ENCODE measurements at regions not wholly inside any gene's neighbourhood (a gene's known extent, or its start where the extent isn't known, plus 50 kb on each side); places are given as distances from the start of the nearest gene placed in this dataset.

- TF ChIP-seq CTCF (IDR thresholded peaks at IDR 0.05; ENCODE audit: low read depth, low read length, poor library complexity, severe bottlenecking) (no peak), EZH2phosphoT487 (IDR thresholded peaks at IDR 0.05; ENCODE audit: borderline replicate concordance, low read length) (no peak)
Measured at GRCh38 chr2:5617358-5617757, 74.8 kb upstream of the SOX11 start.
